ENCODE measurements at regions not wholly inside any gene's neighbourhood (a gene's known extent, or its start where the extent isn't known, plus 50 kb on each side); places are given as distances from the start of the nearest gene placed in this dataset.

DNA sequence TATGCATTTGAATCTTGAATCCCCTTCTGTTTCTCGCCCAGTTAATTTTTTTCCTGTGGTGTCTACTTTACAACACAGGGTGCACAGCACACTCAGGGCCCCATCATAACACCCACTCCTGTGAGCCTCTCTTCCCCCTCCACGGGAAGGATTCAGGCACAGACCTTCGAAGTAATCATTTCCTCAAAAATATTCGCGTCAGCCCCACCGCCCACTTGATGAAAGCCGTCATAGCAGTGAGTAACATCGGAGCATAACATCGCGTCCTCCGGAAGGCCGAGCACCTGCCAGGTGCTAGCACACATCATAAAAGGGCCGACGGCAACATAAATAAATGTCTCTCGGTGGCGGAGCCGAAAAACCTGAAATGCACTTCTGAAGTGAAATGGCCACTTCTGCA is 201.7 kb upstream of the ADARB2 start:
- no peak for TF ChIP-seq EP300 (IDR thresholded peaks at IDR 0.05; ENCODE audit: low read depth)
- no peak for TF ChIP-seq POLR2A (IDR thresholded peaks at IDR 0.05)
- TF ChIP-seq, protein P1, sequence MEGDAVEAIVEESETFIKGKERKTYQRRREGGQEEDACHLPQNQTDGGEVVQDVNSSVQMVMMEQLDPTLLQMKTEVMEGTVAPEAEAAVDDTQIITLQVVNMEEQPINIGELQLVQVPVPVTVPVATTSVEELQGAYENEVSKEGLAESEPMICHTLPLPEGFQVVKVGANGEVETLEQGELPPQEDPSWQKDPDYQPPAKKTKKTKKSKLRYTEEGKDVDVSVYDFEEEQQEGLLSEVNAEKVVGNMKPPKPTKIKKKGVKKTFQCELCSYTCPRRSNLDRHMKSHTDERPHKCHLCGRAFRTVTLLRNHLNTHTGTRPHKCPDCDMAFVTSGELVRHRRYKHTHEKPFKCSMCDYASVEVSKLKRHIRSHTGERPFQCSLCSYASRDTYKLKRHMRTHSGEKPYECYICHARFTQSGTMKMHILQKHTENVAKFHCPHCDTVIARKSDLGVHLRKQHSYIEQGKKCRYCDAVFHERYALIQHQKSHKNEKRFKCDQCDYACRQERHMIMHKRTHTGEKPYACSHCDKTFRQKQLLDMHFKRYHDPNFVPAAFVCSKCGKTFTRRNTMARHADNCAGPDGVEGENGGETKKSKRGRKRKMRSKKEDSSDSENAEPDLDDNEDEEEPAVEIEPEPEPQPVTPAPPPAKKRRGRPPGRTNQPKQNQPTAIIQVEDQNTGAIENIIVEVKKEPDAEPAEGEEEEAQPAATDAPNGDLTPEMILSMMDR (IDR thresholded peaks at IDR 0.05): no peak
